DND-41 (cell line): ENCODE measurements at regions not wholly inside any gene's neighbourhood (a gene's known extent, or its start where the extent isn't known, plus 50 kb on each side); places are given as distances from the start of the nearest gene placed in this dataset.

Experiments used
- CTCF ChIP-seq: IDR thresholded peaks from 2 replicates; pipeline ENCODE4 v1.5.1; 2012; ENCODE audit warnings: borderline replicate concordance, low read length, moderate library complexity, mild to moderate bottlenecking; ENCODE audit not compliant: poor library complexity, severe bottlenecking; ENCODE audit errors: extremely low read depth
- EZH2 ChIP-seq: IDR thresholded peaks from 3 replicates; pipeline ENCODE4 v1.6.1; 2012; ENCODE audit warnings: borderline replicate concordance, low read depth, mild to moderate bottlenecking, moderate library complexity, low read length, inconsistent platforms; ENCODE audit not compliant: severe bottlenecking

DNA sequence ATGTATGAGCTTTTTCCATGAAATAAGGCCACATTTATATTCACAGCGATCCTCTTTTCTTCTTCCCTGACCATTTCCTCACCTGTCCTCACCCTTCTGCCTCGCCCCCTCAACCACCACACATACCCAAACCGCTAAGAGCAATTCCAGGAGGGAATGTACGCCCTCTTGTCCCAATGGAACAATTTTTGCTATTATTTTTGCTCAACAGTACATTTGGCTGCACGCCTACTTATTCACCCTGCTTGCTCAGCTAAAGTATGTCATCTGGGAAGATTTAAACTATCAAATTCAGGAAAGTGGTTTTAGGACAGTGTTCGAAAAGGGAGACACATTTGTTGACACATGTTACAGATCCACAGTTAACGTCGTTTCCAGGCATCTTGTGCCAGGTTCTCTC is 252.7 kb downstream of the NEBL start:
- TF ChIP-seq EZH2 (no peak), CTCF (no peak)
